HG03521 (cell line): ENCODE measurements at regions not wholly inside any gene's neighbourhood (a gene's known extent, or its start where the extent isn't known, plus 50 kb on each side); places are given as distances from the start of the nearest gene placed in this dataset.

ENCODE experiments used
- ATAC-seq: cut with Tn5 transposase; IDR thresholded peaks from one replicate; pipeline ENCODE4 v1.9.1; 2021; ENCODE audit warnings: mild to moderate bottlenecking, moderate library complexity; ENCODE audit not compliant: unreplicated experiment

DNA sequence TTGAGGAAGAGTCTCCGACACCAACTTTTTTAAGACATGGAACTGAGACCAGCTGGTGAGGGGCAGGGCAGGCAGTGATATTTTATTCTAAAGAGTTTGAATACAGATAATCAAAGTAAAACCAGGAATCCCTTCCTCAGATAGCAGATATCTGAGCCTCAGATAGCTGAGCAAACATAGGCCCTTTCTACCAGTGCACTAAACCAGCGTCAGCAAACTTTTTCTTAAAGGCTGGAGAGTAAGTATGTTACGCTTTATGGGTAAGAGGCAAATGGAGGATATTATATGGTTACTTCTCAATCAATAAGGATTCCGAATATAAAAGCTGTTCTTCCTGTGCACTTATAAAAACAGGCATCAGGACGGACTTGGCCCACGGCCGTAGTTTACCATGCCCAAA is 73.9 kb downstream of the WNT5A start:
- ATAC-seq = no peak

DNA sequence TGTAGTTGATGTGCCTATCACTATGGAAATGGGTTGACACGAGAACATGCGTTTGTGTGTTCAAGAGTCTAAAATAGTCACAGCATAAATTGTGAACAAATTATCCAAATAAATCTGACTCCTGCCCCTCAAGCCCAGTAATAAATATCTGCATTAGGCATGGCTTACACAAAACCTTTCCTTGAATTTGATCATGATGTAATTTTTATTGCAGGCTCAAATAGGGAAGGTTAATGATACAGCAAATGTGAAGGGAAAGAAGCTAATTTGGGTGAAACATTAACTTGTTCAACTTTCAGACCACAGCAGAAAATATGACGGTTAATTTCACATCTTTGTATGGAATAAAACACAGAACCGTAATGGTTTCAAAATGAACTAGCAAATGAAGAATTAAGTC is 74.6 kb downstream of the WNT5A start:
- no peak for ATAC-seq

DNA sequence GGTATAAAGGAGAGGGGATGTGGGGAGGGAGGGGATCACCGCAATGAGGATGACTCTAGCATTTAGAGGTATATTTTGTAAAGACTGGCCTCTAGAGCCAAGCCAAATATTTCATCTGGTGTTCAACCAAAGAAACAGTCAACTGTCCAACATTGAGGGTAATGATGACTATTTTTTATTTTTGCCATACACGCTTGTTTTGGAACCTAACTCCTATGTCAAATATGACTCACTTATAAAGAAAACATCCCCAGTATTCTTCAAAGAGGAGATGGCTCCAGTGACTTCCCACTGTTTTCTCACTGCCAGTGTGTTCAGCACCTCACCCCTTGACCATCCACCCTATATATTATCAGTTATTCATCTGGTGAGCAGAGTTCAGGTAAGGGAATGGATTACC is 77.3 kb downstream of the WNT5A start:
- no peak for ATAC-seq

DNA sequence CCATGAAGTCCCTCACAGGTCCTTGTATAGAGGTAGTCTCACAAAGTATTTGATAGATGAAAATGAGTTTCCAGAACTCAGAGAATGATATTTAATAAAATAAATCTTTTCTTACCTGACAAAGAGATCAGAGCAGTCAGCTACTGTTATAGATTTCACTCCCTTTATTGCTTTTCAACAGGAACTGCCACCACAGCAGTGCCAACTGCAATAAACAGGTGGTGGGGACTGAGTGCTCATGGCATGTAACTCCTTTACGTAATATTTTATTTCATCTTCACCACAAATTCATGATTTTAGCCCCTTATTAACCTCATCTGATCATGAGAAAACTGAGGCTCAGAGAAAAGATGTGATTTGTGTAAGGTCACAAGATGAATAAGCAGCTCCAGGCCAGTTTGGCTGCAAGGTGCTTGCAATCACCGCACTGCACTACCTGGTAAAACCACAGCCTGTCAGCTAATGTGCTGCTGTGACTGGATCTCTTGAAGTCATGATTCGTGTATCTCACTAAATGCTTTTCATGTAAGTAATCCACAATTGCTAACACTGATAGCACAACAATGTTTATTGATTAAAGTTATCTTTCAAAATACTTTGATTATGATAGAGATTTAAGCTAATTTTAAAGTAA is 78.8 kb downstream of the WNT5A start:
- ATAC-seq = no peak

DNA sequence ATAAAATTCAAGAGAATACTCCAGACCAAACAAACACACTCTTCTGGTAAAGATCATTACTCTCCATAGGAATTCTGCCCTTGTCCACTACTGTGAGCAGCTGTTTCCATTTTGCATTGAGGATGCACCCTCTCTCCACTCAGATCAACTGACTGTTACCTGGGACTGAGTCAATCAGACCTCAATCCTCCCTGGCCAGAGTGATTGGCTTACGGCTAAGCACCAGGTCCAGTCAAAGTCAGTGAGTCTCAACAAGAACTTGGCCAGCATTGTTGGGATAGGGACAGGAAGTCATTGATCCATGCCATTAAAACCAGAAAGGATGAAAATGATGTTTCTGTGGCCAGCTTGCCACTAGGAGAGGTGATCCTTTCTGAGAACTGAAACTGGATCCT is 79.7 kb downstream of the WNT5A start:
- ATAC-seq = no peak

DNA sequence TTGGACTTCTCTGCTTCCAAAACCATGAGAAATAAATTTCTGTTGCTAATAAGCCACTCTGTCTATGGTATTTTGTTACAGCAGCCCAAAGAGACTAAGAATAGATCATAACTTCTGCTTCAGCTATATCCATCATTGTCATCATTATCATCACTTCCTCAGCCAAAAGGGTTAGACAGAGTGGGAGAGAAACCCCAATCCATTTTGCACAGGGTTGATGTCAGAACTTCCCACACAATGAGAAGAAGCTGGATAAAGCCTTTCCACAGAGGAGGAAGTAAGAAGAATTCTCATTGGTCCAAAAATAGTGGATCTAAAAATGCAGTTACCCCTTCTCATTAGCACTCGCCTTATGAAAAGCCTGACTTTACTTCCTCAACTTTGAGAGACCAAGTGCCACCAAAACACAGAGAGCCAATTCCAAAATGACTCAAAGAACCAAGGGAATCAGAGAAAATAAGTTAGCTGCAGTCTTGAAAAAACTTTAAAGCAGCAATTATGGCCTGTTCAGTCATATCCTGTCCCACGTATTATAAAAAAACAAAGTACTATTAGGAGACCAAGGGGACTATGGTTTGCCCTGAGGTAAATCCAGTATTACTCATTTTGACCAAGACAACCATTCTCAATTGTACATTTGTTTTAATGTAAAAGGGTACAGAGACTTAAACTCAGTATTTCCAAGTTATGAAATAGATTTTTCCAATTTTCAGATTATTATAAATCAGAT is 80.2 kb downstream of the WNT5A start:
- no peak for ATAC-seq

DNA sequence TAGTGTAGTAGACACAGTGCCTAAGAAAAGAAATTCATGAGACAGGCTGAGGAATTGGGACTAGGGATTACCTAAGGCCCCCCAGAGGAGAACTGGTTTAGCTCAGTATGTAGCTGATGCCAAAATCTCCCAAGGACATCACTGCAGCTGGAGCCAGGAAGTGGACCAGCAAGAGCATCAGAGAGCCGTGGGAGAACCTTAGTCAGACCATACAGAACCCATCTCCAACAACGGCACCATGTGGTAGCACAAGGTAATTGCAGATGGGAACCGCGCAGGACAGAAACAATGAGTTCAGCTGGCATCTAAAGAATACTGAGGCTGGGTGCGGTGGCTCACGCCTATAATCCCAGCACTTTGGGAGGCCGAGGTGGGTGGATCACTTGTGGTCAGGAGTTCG is 81.7 kb downstream of the WNT5A start:
- no peak for ATAC-seq

DNA sequence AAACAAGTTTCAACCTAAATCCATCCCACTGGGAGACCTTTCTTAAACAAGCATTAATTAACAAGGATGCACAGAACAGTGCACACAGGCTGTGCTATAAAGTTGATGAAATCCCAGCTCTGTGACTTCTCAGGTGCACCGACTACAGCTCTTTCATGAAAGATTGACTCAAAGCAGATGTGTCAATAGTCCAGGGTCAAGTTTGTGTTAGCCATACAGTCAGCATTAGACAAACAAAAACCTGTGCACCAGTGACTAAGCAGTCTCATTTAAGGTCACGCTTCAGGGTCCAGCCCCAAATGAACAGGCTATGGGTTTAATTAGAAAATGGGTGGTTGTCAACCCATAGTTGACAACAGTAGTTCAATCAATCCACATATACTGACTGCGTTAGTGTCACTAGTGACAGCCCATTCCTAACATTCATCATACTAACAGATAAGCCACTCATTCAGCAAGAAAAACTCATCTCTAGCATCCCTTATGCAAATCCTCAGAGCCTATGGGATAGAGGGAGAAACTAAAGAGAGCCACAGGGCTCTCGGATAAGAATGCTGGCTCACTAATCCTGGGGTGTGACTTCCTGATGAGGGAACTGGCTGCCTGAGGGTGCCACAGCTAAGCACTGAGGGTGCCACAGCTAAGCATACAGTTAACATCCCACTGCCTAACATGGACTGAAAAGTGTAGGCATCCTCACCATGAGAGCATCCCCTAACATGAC is 84.1 kb downstream of the WNT5A start:
- no peak for ATAC-seq

DNA sequence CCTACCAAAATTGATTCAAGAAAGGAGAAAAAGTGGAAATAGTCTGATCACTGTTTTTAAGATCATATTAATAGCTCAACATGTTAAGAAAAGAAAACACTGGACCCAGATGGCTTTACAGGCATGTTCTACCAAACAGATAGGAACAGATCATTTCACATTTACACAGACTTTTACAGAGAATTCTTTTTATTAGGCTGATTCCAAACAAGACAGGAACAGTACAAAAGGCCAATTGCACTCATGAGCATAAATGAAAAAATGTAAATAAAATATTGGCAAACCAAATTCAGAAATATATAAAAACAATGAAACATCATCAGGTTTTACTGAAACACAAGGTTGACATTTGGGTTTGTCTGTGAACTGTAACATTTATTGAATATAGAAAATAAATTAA is 106.5 kb downstream of the WNT5A start:
- no peak for ATAC-seq

DNA sequence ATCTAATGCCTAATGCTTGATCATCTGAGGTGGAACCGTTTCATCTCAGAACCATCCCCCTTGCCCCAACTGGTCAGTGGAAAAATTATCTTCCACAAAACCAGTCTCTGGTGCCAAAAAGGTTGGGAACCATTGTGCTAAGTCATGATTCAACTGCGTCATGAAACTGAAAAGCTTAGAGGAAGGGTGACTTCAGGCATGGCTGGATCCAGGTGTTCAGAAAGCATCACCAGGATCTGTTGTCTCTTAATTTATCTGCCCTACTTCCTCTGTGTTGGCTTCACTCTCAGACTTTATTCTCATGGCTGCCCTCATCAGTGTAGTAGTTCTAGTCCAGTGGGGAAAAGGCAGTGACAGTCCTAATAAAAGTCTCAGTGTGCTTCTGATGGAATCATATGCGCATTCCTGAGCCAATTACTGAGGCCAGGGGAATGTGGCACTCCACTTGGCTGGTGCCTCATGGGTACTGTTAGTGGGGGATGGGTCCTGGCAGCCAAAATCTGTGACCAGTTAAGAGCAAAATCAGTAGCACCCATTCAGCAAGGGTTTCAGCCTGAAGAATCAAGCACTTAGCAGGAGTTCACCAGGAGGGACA is 110.3 kb downstream of the WNT5A start:
- no peak for ATAC-seq

DNA sequence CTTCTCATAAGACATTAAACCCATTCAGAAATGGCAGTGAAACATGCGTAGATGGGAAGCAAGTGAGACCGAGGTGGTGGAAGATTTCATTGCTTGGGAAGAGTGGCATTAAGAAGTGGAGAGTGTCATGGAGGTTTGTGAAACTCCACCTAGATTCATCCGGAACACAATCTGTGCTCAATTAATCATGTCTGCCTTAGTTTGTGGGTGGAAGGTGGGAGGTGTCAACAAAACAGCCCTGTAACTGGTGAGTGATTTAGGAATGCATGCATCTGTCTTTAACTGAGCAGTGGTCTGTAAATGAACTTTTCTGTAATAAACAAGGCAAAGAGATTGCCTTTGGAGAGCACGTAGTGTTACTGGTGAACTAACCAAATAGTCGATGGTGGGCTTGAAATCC is 113.7 kb downstream of the WNT5A start:
- ATAC-seq = no peak

DNA sequence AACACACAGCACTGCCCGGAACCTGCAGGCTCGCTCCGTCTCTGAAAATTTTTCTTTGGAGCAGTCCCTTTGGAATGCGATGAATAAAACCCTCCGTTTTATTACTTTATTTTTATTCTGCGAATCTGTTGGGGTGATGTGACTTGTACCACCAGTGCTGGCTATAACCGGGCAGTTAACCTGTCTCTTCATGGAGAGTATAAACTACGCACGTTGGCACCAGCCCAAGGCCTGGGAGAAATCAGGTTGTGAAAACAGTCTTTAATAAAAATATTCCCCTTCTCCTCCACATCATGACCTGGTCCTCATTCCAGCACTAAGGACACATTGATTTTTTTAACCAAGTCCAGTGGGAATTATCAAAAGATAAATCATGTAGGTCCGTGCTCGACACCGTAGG is 116.8 kb downstream of the WNT5A start:
- no peak for ATAC-seq

DNA sequence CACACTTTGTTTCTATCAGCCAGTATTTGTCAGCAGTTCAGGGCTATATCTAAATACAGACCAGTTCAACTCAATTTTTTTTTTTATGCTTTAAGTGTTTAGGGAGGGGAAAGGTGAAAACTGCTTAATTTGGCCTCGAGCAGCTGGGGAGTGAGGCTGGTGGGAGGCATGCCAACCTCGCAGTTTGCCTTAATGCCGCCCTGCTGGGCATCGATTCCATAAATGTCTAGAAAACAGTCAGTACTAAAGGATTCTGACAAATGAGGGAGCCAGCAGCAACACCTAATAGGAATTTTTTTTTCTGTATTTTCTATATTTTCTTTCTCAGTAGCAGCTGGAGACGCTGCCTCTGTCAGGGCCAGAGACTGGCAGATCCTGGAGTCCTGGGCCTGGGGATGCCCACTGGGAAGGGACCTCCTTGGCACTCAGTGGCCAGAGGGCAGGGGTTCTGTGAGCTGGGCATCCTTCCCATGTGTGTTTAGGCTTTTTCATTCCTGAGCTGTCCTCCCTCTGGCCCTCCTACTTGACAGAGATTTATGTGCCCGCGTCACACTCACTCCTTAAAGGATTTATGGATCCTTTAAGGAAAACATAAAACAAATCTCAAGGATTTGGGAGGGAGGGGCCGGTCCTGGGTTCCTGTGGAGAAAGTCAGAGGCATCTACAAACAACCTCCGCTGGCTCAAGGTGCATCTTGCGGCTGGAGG is 117.8 kb downstream of the WNT5A start:
- ATAC-seq = no peak

DNA sequence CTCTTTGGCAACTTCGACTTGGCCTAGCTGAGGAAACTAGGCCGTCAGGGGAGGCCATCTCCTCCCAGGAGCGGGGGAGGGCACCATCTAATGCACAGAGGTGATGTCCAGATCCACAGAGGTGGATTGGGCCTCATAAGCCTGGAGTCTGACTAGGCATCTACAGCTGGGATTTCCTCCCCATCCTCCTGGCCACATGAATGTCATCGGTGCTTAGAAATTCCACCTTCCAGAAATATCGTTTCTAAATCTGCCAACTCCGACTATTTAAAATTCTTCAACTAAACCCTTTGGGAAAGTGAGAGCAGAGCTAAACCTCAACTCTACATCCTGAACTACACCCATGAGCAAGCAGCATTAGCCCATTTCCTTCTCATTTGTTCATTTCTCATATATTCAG is 118.7 kb downstream of the WNT5A start:
- no peak for ATAC-seq

DNA sequence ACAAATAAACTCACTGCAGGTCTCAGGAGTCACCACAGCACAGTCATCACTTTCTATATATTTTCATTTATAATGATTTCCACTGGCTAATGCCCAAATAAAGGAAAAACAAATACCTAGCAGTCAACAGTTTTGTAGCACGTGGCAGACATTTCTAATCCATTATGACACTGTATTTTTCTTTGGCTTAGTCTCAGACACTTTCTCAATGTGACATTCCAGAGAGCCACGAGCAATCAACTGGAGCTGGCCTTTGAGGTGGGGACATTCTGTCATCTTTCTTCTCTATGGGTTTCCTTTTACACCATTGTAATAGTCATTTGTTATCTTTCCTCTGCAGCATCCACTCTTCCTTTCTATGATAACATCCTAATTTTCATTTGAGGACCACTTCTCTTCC is 119.7 kb downstream of the WNT5A start:
- ATAC-seq = no peak

DNA sequence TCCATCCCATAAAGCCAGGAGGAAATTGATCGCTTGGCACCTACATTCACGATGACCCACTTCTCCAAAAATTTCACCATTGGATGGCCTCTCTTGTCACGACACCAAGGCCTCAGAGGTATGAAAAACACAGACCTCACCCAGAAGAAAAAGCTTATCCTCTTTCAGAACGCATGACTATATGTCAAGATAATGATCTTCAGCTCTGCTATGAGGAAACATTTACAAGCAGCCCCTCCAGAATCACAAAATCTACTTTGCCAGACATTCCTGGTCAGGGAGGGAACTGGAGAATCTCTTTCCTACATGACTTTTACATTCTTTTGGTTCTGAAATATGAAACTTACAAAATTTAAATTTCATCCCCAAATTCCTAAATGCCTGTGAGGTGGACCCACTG is 122.7 kb downstream of the WNT5A start:
- no peak for ATAC-seq

DNA sequence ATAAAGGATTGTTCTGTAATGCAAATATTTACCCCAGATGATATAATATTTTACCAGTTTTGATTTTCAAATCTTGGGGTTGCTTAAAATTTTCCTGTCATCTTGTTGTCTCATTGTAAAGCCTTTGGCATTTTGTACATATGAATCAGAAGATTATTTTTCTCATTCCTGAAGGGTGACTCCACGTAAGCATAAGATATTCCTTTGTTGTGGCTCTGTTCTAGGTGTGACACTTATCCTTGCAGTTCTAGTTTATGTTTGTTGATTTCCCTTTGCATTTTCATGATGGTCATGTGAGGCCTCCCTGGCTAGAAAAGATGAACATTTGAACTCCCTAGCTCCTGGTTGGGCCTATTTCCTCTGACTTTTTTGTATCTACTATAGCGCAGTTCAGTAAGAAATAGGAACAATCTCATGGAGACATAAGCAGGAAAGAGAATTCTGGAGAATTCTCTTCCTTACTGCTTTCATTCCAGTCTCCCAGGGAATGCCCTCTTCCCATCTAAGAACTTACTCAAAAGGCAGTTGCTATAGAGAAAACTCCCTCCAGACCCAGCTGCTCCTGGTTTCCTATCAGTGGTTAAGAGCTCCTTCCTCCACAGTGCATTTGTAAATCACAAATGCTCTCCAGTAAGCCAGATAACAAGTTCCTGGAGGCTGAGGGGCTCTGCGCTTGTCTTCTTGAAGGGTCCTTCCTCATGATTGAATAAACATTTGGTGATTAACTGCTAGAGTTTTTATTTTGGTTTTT is 124.7 kb downstream of the WNT5A start:
- no peak for ATAC-seq

DNA sequence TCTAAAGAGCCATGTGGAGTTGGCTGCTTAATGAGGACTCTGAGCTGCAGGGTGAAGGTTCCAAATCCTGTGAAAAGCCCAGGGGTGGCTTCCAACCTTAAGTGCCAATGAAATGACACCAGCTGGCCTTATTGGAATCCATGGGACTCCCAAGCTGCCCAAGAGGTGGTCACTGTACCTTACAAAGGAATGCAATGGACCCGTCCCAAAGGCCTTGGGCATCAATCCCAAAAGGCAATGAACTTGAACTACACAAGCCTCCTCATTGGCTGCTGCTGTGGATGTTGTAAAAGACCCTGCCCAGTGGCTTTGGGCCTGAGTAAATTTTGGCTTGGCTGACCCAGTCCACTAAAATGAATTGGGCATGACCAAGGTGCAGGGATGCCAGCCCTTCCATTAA is 129.3 kb downstream of the WNT5A start:
- no peak for ATAC-seq

DNA sequence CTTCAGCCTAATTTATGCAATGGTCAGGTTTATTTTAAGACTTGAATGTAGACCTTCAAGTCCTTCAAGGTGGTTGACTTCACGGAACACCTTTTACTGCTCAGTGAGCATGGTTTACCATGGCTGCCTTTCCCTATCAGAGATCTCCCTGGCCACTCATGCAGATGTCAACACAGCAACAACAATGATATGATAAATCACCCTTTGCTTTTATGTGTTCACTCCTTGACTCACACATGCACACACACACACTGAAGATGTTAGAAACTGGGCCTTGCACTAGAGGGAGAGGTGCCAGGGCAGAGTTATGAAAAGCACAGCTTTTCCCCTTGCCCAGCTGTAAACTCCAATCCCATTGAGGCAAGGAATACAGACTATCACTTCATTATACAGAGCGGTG is 134.4 kb downstream of the WNT5A start:
- no peak for ATAC-seq

DNA sequence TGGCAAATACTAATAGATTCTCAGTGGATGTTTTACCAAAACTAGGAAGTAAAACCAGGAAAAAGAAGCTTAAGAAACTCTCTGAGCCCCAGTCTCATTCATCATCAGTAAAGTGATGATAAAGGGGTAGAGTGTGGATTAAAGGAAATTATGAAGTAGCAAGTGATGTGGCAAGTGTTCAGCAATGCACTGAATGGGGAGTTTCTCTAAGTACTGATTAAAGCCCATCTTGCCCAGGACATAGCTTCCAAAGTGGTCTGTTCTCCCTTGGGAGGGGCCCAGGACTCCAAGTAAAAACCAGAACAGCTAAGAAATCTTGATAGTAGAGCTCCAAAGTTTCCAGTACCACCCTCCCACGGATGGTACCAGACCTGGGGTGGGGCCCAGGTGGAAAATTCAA is 137.3 kb downstream of the WNT5A start:
- ATAC-seq = no peak
